ENCODE measurements at regions not wholly inside any gene's neighbourhood (a gene's known extent, or its start where the extent isn't known, plus 50 kb on each side); places are given as distances from the start of the nearest gene placed in this dataset.
"Not testable (repeated sequence)": the region's sequence is repeated elsewhere in the genome, so short reads cannot be mapped to it uniquely, and the experiment has no call there.

GRCh38 chr16:61432421-61432820 lies 603.8 kb downstream of the CDH8 start:
- peak; percentile 36 for DNase-seq
- Histone ChIP-seq H3K36me3 (replicated peaks) (no peaks in the 10 kb centered on the region), H3K27ac (no peak overlapping the region), H3K4me3 (ENCODE audit: low read depth, low read length) (no peak overlapping the region), H3K27me3 (replicated peaks) (no peaks in the 10 kb centered on the region)
- no peak for TF ChIP-seq CTCF (IDR thresholded peaks at IDR 0.05; ENCODE audit: low read depth, low read length, missing control alignments)
- in situ Hi-C loops (cut with HindIII; ENCODE audit: low pct_ligation_motif_present, low sequenced_read_pairs) = no loop called here

GRCh38 chr16:61421111-61421510 lies 615.1 kb downstream of the CDH8 start:
- in situ Hi-C loops (cut with HindIII; ENCODE audit: low pct_ligation_motif_present, low sequenced_read_pairs) = no loop called here
- TF ChIP-seq CTCF (IDR thresholded peaks at IDR 0.05; ENCODE audit: low read depth, low read length, missing control alignments) = no peak
- no peak for DNase-seq

GRCh38 chr16:61419791-61420190 lies 616.4 kb downstream of the CDH8 start:
- DNase-seq = no peak
- H3K27ac ChIP-seq = no peak overlapping the region
- TF ChIP-seq CTCF (IDR thresholded peaks at IDR 0.05; ENCODE audit: low read depth, low read length, missing control alignments) = no peak
- in situ Hi-C loops (cut with HindIII; ENCODE audit: low pct_ligation_motif_present, low sequenced_read_pairs) = no loop called here
- H3K4me3 ChIP-seq (ENCODE audit: low read depth, low read length) = no peak overlapping the region
- no peaks in the 10 kb centered on the region for H3K27me3 ChIP-seq (replicated peaks)
- H3K36me3 ChIP-seq (replicated peaks) = no peaks in the 10 kb centered on the region

More at GRCh38 chr16:61421111-61421510, 615.1 kb downstream of the CDH8 start:
- Histone ChIP-seq H3K4me3 (ENCODE audit: low read depth, low read length) (no peak overlapping the region), H3K36me3 (replicated peaks) (no peaks in the 10 kb centered on the region), H3K27me3 (replicated peaks) (no peaks in the 10 kb centered on the region), H3K27ac (no peak overlapping the region)

- H3K27me3 ChIP-seq (replicated peaks); H3K4me3 ChIP-seq (ENCODE audit: low read depth, low read length); DNase-seq; in situ Hi-C loops (cut with HindIII; ENCODE audit: low pct_ligation_motif_present, low sequenced_read_pairs); H3K36me3 ChIP-seq (replicated peaks); H3K27ac ChIP-seq: not testable (repeated sequence)
Measured at GRCh38 chr16:61418802-61419201, 617.4 kb downstream of the CDH8 start.

GRCh38 chr16:61415126-61415525 lies 621.1 kb downstream of the CDH8 start:
- in situ Hi-C loops (cut with HindIII; ENCODE audit: low pct_ligation_motif_present, low sequenced_read_pairs) = no loop called here
- Histone ChIP-seq H3K27me3 (replicated peaks) (no peaks in the 10 kb centered on the region), H3K4me3 (ENCODE audit: low read depth, low read length) (no peak overlapping the region), H3K27ac (no peak overlapping the region), H3K36me3 (replicated peaks) (no peaks in the 10 kb centered on the region)
- DNase-seq = no peak
- no peak for TF ChIP-seq CTCF (IDR thresholded peaks at IDR 0.05; ENCODE audit: low read depth, low read length, missing control alignments)

- DNase-seq = no peak
- Histone ChIP-seq H3K4me3 (ENCODE audit: low read depth, low read length) (no peak overlapping the region), H3K27me3 (replicated peaks) (no peaks in the 10 kb centered on the region), H3K36me3 (replicated peaks) (no peaks in the 10 kb centered on the region), H3K27ac (no peak overlapping the region)
- no peak for TF ChIP-seq CTCF (IDR thresholded peaks at IDR 0.05; ENCODE audit: low read depth, low read length, missing control alignments)
- in situ Hi-C loops (cut with HindIII; ENCODE audit: low pct_ligation_motif_present, low sequenced_read_pairs) = no loop called here
Measured at GRCh38 chr16:61413021-61413420, 623.2 kb downstream of the CDH8 start.
